ENCODE measurements at regions not wholly inside any gene's neighbourhood (a gene's known extent, or its start where the extent isn't known, plus 50 kb on each side); places are given as distances from the start of the nearest gene placed in this dataset.

GRCh38 chr12:65659681-65660080 lies 164.6 kb upstream of the HMGA2 start:
- intact Hi-C loops (cut with micrococcal nuclease; ENCODE audit: unreplicated experiment), result no loop called here
- H3K9me3 ChIP-seq (ENCODE audit: low read depth, low read length, poor library complexity, severe bottlenecking), result no peaks in the 10 kb centered on the region
- ChIA-PET POLR2A (ENCODE audit: low non-redundant PET) (no interaction called here), CTCF (interaction anchor here (1.3 kb wide), 1 partner anchor 57 kb away, joined by 3 read pairs; no protein-coding TSS in a partner anchor)
- DNase-seq (ENCODE audit: low spot score), result no peak
- no TSS peak for BruUV-seq (replicated peaks)
- no peak overlapping the region for H3K27ac ChIP-seq (ENCODE audit: low read depth, low read length, poor library complexity, severe bottlenecking)
- no peaks in the 10 kb centered on the region for H3K36me3 ChIP-seq (ENCODE audit: insufficient read depth, low read length, poor library complexity, severe bottlenecking)
- H3K4me1 ChIP-seq (ENCODE audit: insufficient read depth, low read length, poor library complexity, severe bottlenecking), result peaks cover 22% of the 10 kb centered on the region
- no peaks in the 10 kb centered on the region for H3K27me3 ChIP-seq (replicated peaks; ENCODE audit: insufficient read depth, low read depth, low read length, poor library complexity)
- TF ChIP-seq EZH2 (IDR thresholded peaks at IDR 0.05; ENCODE audit: borderline replicate concordance, low read depth, low read length, poor library complexity, severe bottlenecking), result no peak
- TF ChIP-seq, protein P1, sequence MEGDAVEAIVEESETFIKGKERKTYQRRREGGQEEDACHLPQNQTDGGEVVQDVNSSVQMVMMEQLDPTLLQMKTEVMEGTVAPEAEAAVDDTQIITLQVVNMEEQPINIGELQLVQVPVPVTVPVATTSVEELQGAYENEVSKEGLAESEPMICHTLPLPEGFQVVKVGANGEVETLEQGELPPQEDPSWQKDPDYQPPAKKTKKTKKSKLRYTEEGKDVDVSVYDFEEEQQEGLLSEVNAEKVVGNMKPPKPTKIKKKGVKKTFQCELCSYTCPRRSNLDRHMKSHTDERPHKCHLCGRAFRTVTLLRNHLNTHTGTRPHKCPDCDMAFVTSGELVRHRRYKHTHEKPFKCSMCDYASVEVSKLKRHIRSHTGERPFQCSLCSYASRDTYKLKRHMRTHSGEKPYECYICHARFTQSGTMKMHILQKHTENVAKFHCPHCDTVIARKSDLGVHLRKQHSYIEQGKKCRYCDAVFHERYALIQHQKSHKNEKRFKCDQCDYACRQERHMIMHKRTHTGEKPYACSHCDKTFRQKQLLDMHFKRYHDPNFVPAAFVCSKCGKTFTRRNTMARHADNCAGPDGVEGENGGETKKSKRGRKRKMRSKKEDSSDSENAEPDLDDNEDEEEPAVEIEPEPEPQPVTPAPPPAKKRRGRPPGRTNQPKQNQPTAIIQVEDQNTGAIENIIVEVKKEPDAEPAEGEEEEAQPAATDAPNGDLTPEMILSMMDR (conservative IDR thresholded peaks at IDR 0.05; ENCODE audit: low read depth, low read length), result no peak
- H3K4me3 ChIP-seq (ENCODE audit: low read depth, low read length, poor library complexity, severe bottlenecking), result no peak overlapping the region

GRCh38 chr12:65660096-65660495 lies 164.2 kb upstream of the HMGA2 start:
- H3K4me3 ChIP-seq (ENCODE audit: low read depth, low read length, poor library complexity, severe bottlenecking), result no peak overlapping the region
- H3K27me3 ChIP-seq (replicated peaks; ENCODE audit: insufficient read depth, low read depth, low read length, poor library complexity), result no peaks in the 10 kb centered on the region
- no peaks in the 10 kb centered on the region for H3K36me3 ChIP-seq (ENCODE audit: insufficient read depth, low read length, poor library complexity, severe bottlenecking)
- POLR2A ChIA-PET (ENCODE audit: low non-redundant PET), result no interaction called here
- no peaks in the 10 kb centered on the region for H3K9me3 ChIP-seq (ENCODE audit: low read depth, low read length, poor library complexity, severe bottlenecking)
- BruUV-seq (replicated peaks), result no TSS peak
- intact Hi-C loops (cut with micrococcal nuclease; ENCODE audit: unreplicated experiment), result no loop called here
- H3K27ac ChIP-seq (ENCODE audit: low read depth, low read length, poor library complexity, severe bottlenecking), result no peak overlapping the region
- DNase-seq (ENCODE audit: low spot score), result no peak
- CTCF ChIA-PET, result interaction anchor here (1.3 kb wide), 1 partner anchor 57 kb away, joined by 3 read pairs; no protein-coding TSS in a partner anchor
- H3K4me1 ChIP-seq (ENCODE audit: insufficient read depth, low read length, poor library complexity, severe bottlenecking), result peaks cover 22% of the 10 kb centered on the region
- TF ChIP-seq, protein P1 (conservative IDR thresholded peaks at IDR 0.05; ENCODE audit: low read depth, low read length), result no peak
- TF ChIP-seq EZH2 (IDR thresholded peaks at IDR 0.05; ENCODE audit: borderline replicate concordance, low read depth, low read length, poor library complexity, severe bottlenecking), result no peak

DNA sequence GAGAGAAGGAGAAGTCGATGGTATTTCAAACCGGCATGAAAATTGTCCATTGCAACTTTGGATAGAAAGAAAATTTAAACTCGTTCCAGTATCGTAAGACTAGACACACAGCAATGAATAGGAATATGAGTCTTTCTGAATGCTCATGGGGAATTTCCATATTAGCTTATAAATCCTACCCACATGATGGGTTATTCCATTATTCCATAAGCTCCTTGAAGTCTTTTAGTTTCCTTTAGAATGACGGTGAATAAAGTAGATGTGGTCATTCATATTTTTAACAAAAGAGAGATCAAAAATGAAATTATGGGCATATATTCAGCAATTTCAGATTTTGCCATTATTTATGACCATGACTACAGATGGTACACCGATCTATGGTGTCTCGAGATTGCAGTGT lies 163.4 kb upstream of the HMGA2 start:
- H3K9me3 ChIP-seq (ENCODE audit: low read depth, low read length, poor library complexity, severe bottlenecking), result no peaks in the 10 kb centered on the region
- no peak overlapping the region for H3K27ac ChIP-seq (ENCODE audit: low read depth, low read length, poor library complexity, severe bottlenecking)
- intact Hi-C loops (cut with micrococcal nuclease; ENCODE audit: unreplicated experiment), result no loop called here
- no peak for DNase-seq (ENCODE audit: low spot score)
- TF ChIP-seq, protein P1 (conservative IDR thresholded peaks at IDR 0.05; ENCODE audit: low read depth, low read length), result no peak
- TF ChIP-seq EZH2 (IDR thresholded peaks at IDR 0.05; ENCODE audit: borderline replicate concordance, low read depth, low read length, poor library complexity, severe bottlenecking), result no peak
- CTCF ChIA-PET, result no interaction called here
- H3K4me1 ChIP-seq (ENCODE audit: insufficient read depth, low read length, poor library complexity, severe bottlenecking), result peaks cover 21% of the 10 kb centered on the region
- POLR2A ChIA-PET (ENCODE audit: low non-redundant PET), result no interaction called here
- no peaks in the 10 kb centered on the region for H3K36me3 ChIP-seq (ENCODE audit: insufficient read depth, low read length, poor library complexity, severe bottlenecking)
- no peak overlapping the region for H3K4me3 ChIP-seq (ENCODE audit: low read depth, low read length, poor library complexity, severe bottlenecking)
- no TSS peak for BruUV-seq (replicated peaks)
- no peaks in the 10 kb centered on the region for H3K27me3 ChIP-seq (replicated peaks; ENCODE audit: insufficient read depth, low read depth, low read length, poor library complexity)
